Astrocyte (in vitro differentiated cells and primary cell): ENCODE measurements at regions not wholly inside any gene's neighbourhood (a gene's known extent, or its start where the extent isn't known, plus 50 kb on each side); places are given as distances from the start of the nearest gene placed in this dataset.

ENCODE experiments used
- DNase-seq: peaks from one replicate; pipeline ENCODE4 v3.0.0-alpha.2; 2010; ENCODE audit warnings: low read depth
- FAIRE-seq: peaks from 2 replicates; lab custom pipeline; 2011; peaks lifted over from hg19 to GRCh38; lab: Jason Lieb, UNC
- H2AFZ ChIP-seq: 2 replicates; pipeline ENCODE4 v1.6.0; 2012; ENCODE audit warnings: low read depth, low read length, inconsistent platforms
- H3K27ac ChIP-seq: 2 replicates; pipeline ENCODE4 v1.5.1; 2011; ENCODE audit warnings: low read depth, low read length, inconsistent platforms
- H3K27me3 ChIP-seq: 2 replicates; pipeline ENCODE4 v1.6.0; 2011; ENCODE audit warnings: low read length, inconsistent platforms; ENCODE audit not compliant: insufficient read depth
- H3K36me3 ChIP-seq: 2 replicates; pipeline ENCODE4 v1.5.1; 2011; ENCODE audit warnings: low read length, inconsistent platforms; ENCODE audit not compliant: insufficient read depth
- H3K4me1 ChIP-seq: 2 replicates; pipeline ENCODE4 v1.5.1; 2011; ENCODE audit warnings: low read length, inconsistent platforms; ENCODE audit not compliant: insufficient read depth
- H3K4me2 ChIP-seq: 2 replicates; pipeline ENCODE4 v1.6.0; 2012; ENCODE audit warnings: low read length, inconsistent platforms
- H3K4me3 ChIP-seq: 2 replicates; pipeline ENCODE4 v1.5.1; 2011; ENCODE audit warnings: low read depth, mild to moderate bottlenecking, low read length, inconsistent platforms; ENCODE audit not compliant: insufficient read depth
- H3K79me2 ChIP-seq: 2 replicates; pipeline ENCODE4 v1.6.0; 2012; ENCODE audit warnings: mild to moderate bottlenecking, low read length, inconsistent platforms; ENCODE audit not compliant: insufficient read depth
- H3K9ac ChIP-seq: 2 replicates; pipeline ENCODE4 v1.6.0; 2012; ENCODE audit warnings: mild to moderate bottlenecking, low read length, inconsistent platforms
- H3K9me3 ChIP-seq: 2 replicates; pipeline ENCODE4 v1.5.1; 2012; ENCODE audit warnings: low read depth, mild to moderate bottlenecking, low read length, inconsistent platforms; ENCODE audit not compliant: insufficient read depth
- H4K20me1 ChIP-seq: 2 replicates; pipeline ENCODE4 v1.6.0; 2012; ENCODE audit warnings: low read length, inconsistent platforms; ENCODE audit not compliant: insufficient read depth
- H3K27ac Mint-ChIP-seq: one replicate; pipeline ENCODE4 v1.8.0; 2021; ENCODE audit warnings: mild to moderate bottlenecking, mixed read lengths; ENCODE audit not compliant: unreplicated experiment
- H3K27me3 Mint-ChIP-seq: one replicate; pipeline ENCODE4 v1.8.0; 2021; ENCODE audit warnings: low read depth, mixed read lengths; ENCODE audit not compliant: unreplicated experiment
- H3K36me3 Mint-ChIP-seq: one replicate; pipeline ENCODE4 v1.8.0; 2021; ENCODE audit warnings: low read depth, mixed read lengths; ENCODE audit not compliant: unreplicated experiment
- H3K4me1 Mint-ChIP-seq: one replicate; pipeline ENCODE4 v1.8.0; 2021; ENCODE audit warnings: low read depth, mixed read lengths; ENCODE audit not compliant: unreplicated experiment
- H3K4me3 Mint-ChIP-seq: one replicate; pipeline ENCODE4 v1.8.0; 2021; ENCODE audit warnings: mild to moderate bottlenecking, moderate library complexity, mixed read lengths; ENCODE audit not compliant: unreplicated experiment
- H3K9me3 Mint-ChIP-seq: one replicate; pipeline ENCODE4 v1.8.0; 2021; ENCODE audit warnings: mild to moderate bottlenecking, mixed read lengths; ENCODE audit not compliant: unreplicated experiment
- EZH2 ChIP-seq: IDR thresholded peaks from 2 replicates; pipeline ENCODE4 v1.6.1; 2012; ENCODE audit warnings: mild to moderate bottlenecking, low read length, inconsistent platforms; ENCODE audit not compliant: insufficient read depth
- TF ChIP-seq, protein P1 (sequence below): IDR thresholded peaks from 2 replicates; pipeline ENCODE4 v1.5.1; 2011; ENCODE audit warnings: low read depth, mild to moderate bottlenecking, inconsistent platforms, low read length, moderate library complexity; ENCODE audit not compliant: insufficient read depth

DNA sequence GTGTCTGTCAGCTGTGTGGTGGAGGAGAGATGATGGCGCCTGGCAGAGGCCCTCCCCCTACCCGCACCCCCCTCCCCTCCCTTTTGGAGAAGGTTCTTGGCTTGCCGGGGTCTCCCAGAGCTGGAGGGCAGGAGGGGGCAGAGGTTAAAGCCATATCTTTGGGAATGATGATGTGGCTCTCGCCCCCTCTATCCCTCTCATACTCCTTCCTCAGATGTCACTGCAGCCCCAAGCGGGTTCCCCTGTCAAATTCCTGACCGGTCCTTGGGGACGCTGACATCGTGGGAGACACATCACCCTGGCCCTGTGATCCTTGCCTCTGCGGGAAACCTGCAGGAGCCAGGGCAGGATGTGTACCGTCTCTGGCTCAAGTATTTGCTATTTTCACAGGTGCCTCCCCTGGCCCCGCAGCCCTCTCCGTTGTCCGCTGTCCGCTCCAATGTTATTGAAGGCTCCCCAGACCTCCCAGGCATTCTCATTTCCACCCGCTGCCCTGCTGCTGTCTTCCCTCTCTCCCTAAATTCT is 109.5 kb downstream of the FOXD1 start:
- H3K9ac ChIP-seq = peak overlapping the region; percentile 84
- no peak for FAIRE-seq
- H3K27ac ChIP-seq = peak overlapping the region; percentile 93
- H3K9me3 ChIP-seq = peaks cover 3% of the 10 kb centered on the region
- TF ChIP-seq EZH2 = no peak
- TF ChIP-seq, protein P1, sequence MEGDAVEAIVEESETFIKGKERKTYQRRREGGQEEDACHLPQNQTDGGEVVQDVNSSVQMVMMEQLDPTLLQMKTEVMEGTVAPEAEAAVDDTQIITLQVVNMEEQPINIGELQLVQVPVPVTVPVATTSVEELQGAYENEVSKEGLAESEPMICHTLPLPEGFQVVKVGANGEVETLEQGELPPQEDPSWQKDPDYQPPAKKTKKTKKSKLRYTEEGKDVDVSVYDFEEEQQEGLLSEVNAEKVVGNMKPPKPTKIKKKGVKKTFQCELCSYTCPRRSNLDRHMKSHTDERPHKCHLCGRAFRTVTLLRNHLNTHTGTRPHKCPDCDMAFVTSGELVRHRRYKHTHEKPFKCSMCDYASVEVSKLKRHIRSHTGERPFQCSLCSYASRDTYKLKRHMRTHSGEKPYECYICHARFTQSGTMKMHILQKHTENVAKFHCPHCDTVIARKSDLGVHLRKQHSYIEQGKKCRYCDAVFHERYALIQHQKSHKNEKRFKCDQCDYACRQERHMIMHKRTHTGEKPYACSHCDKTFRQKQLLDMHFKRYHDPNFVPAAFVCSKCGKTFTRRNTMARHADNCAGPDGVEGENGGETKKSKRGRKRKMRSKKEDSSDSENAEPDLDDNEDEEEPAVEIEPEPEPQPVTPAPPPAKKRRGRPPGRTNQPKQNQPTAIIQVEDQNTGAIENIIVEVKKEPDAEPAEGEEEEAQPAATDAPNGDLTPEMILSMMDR = no peak
- no peaks in the 10 kb centered on the region for H3K36me3 ChIP-seq
- peaks cover 9% of the 10 kb centered on the region for H3K9me3 Mint-ChIP-seq
- H3K4me2 ChIP-seq = peak overlapping the region; percentile 80
- H3K4me1 Mint-ChIP-seq = peaks cover 22% of the 10 kb centered on the region
- H3K27me3 Mint-ChIP-seq = peaks cover 13% of the 10 kb centered on the region
- no peaks in the 10 kb centered on the region for H3K79me2 ChIP-seq
- H3K4me3 Mint-ChIP-seq = no peak overlapping the region
- no peak overlapping the region for H2AFZ ChIP-seq
- no peak overlapping the region for H3K4me3 ChIP-seq
- peak overlapping the region; percentile 86 for H3K27ac Mint-ChIP-seq
- no peaks in the 10 kb centered on the region for H3K36me3 Mint-ChIP-seq
- no peaks in the 10 kb centered on the region for H3K27me3 ChIP-seq
- H4K20me1 ChIP-seq = no peaks in the 10 kb centered on the region
- no peak for DNase-seq
- peaks cover 34% of the 10 kb centered on the region for H3K4me1 ChIP-seq

DNA sequence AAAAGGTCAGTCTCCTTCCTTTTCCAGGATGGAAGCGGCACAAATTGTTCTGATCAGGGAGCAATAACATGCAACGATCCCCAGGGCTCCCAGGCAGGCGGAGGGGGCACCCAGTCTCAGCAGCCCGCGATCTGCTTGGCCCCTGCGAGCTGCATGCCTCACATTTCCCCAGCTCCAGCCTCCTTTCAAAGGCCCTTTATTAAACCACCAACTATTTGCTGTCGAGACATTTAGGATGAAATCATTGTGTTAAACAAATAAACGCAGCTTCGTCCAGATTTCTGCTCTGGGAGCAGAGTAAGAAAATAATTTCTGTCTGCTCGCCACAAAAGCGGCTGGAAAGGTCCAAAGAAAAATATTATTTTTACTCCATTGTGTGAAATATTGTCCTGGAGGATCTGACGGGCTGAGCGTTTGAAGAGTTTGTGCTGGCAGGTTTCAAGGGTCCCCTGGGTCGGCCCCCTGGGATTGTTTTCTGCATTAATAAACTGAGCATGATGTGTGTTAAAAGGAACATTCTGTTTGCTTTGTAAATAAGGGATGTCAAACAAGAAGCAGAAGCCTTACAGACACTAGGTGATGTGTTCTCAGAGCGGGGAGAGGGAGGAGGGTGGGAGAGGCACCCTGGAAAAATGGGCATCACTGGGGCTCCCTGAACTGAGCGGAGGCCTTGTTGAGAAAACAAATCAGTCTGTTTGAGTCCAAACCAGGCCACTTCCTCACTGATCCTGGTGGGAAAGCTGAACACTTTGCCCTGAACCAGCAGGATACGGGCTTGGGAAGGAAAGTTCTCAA is 110.1 kb downstream of the FOXD1 start:
- peaks cover 13% of the 10 kb centered on the region for H3K27me3 Mint-ChIP-seq
- FAIRE-seq = peak; percentile 45
- H3K4me1 ChIP-seq = peaks cover 34% of the 10 kb centered on the region
- H3K4me1 Mint-ChIP-seq = peaks cover 22% of the 10 kb centered on the region
- H3K27ac ChIP-seq = peak overlapping the region; percentile 93
- H3K4me3 ChIP-seq = peak overlapping the region; percentile 45
- peaks cover 3% of the 10 kb centered on the region for H3K9me3 ChIP-seq
- peak overlapping the region; percentile 44 for H2AFZ ChIP-seq
- DNase-seq = peak; percentile 92
- no peak for TF ChIP-seq EZH2
- TF ChIP-seq, protein P1 = no peak
- H4K20me1 ChIP-seq = no peaks in the 10 kb centered on the region
- H3K36me3 ChIP-seq = no peaks in the 10 kb centered on the region
- H3K36me3 Mint-ChIP-seq = no peaks in the 10 kb centered on the region
- no peaks in the 10 kb centered on the region for H3K27me3 ChIP-seq
- H3K79me2 ChIP-seq = no peaks in the 10 kb centered on the region
- H3K4me2 ChIP-seq = peak overlapping the region; percentile 80
- H3K4me3 Mint-ChIP-seq = no peak overlapping the region
- peak overlapping the region; percentile 92 for H3K27ac Mint-ChIP-seq
- H3K9ac ChIP-seq = peak overlapping the region; percentile 84
- peaks cover 9% of the 10 kb centered on the region for H3K9me3 Mint-ChIP-seq
